Psoas muscle (tissue), 7 donors: ENCODE measurements at regions not wholly inside any gene's neighbourhood (a gene's known extent, or its start where the extent isn't known, plus 50 kb on each side); places are given as distances from the start of the nearest gene placed in this dataset.

ENCODE experiments used
- ATAC-seq, 4 donors: fragments of 200-7000 bp; cut with Tn5 transposase; one replicate each; pipeline ENCODE4 v1.9.1; 2020; ENCODE audit warnings: moderate library complexity in 3 of 4, mild to moderate bottlenecking in 2 of 4
- DNase-seq, 2 donors: peaks; one replicate each; pipeline ENCODE4 v3.0.0-alpha.2; 2020
- H3K27ac ChIP-seq: fragments of 200-600 bp; one replicate; pipeline ENCODE4 v1.8.0; 2022
- H3K27me3 ChIP-seq, 3 donors: fragments of 200-600 bp in 1 of 3; one replicate each; pipeline versions ENCODE4 v1.6.1 to v1.8.0; 2013 to 2022; ENCODE audit warnings: low read length in 2 of 3, mild to moderate bottlenecking in 2 of 3, moderate library complexity in 1 of 3; ENCODE audit not compliant: insufficient read depth in 3 of 3
- H3K36me3 ChIP-seq, 2 donors: fragments of 200-600 bp in 1 of 2; one replicate each; pipeline versions ENCODE4 v1.6.1 to v1.8.0; 2013 to 2022; ENCODE audit warnings: low read depth in 1 of 2, mild to moderate bottlenecking in 1 of 2, moderate library complexity in 1 of 2; ENCODE audit not compliant: insufficient read depth in 1 of 2
- H3K4me1 ChIP-seq: fragments of 200-600 bp; one replicate; pipeline ENCODE4 v1.8.0; 2022
- H3K4me3 ChIP-seq: fragments of 200-600 bp; one replicate; pipeline ENCODE4 v1.8.0; 2022; ENCODE audit warnings: mild to moderate bottlenecking
- H3K9me3 ChIP-seq: fragments of 200-600 bp; one replicate; pipeline ENCODE4 v1.8.0; 2022
- WGBS, 3 donors: extraction: QIAGEN DNeasy Blood & Tissue Kit; methylation state at CpG; one replicate each; pipeline versions ENCODE4 v1.1.6 to v1.1.7; 2013; 5-methylcytosine and 5-hydroxymethylcytosine counted together
- intact Hi-C, 2 donors: fragments of 100-400 bp; cut with DNase I; formaldehyde crosslinking; loops; one replicate each; pipeline versions ENCODE4 v1.11.0 to v1.14.2; 2022
- TF ChIP-seq, protein P1 (sequence below): fragments of 200-600 bp; IDR thresholded peaks from one replicate; pipeline ENCODE4 v1.8.0; 2022; ENCODE audit warnings: antibody characterized with exemption
- donor health status: healthy with polysubstance abuse.
- donor health status: DM: no; HTN: no; CAD: no; lungs with moderate emphysema.
- donor health status: Bipolar disorder and iron deficiency.
- donor health status: healthy.
- donor health status: DM: yes; HTN: yes; CAD: no.
- donor health status: DM: no; HTN: no; CAD: no.
- donor health status: DM: yes; HTN: yes; CAD: no.

- intact Hi-C loops = no loop called here
- no peaks in the 10 kb centered on the region for H3K4me1 ChIP-seq
- no peak for ATAC-seq
Observed at GRCh38 chr11:41666951-41667653, 207.7 kb upstream of the LRRC4C start.

DNA sequence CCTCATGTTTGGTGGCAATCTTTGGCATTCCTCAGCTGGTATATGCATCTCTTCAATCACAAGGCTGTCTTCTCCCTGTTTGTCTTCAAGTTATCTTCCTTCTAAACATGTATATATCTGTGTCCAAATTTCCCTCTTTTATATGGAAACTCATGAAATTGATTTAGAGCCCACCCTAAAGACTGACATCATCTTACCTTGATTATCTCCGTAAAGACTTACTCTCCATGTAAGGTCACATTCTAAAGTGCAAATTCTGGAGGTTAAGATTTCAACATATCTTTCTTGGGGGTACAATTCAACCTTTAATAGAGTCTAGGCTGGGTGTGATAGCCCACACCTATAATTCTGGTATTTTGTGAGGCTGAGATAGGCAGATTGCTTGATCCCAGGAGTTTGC, 215.8 kb upstream of the LRRC4C start:
- DNase-seq (no peak), ATAC-seq (no peak)
- 88 to 89% (median 89%) methylated on average over 1 of the region's 1 CpG for WGBS, 3 donors
- no peaks in the 10 kb centered on the region for H3K9me3 ChIP-seq
- H3K27ac ChIP-seq = no peak overlapping the region
- H3K4me1 ChIP-seq = no peaks in the 10 kb centered on the region
- no peaks in the 10 kb centered on the region for H3K27me3 ChIP-seq
- no peaks in the 10 kb centered on the region for H3K36me3 ChIP-seq
- intact Hi-C loops = no loop called here
- TF ChIP-seq, protein P1, sequence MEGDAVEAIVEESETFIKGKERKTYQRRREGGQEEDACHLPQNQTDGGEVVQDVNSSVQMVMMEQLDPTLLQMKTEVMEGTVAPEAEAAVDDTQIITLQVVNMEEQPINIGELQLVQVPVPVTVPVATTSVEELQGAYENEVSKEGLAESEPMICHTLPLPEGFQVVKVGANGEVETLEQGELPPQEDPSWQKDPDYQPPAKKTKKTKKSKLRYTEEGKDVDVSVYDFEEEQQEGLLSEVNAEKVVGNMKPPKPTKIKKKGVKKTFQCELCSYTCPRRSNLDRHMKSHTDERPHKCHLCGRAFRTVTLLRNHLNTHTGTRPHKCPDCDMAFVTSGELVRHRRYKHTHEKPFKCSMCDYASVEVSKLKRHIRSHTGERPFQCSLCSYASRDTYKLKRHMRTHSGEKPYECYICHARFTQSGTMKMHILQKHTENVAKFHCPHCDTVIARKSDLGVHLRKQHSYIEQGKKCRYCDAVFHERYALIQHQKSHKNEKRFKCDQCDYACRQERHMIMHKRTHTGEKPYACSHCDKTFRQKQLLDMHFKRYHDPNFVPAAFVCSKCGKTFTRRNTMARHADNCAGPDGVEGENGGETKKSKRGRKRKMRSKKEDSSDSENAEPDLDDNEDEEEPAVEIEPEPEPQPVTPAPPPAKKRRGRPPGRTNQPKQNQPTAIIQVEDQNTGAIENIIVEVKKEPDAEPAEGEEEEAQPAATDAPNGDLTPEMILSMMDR = no peak
- H3K4me3 ChIP-seq = no peak overlapping the region

More at GRCh38 chr11:41666951-41667653, 207.7 kb upstream of the LRRC4C start:
- WGBS, 3 donors = 37 to 42% (median 40%) methylated on average over 5 of the region's 5 CpGs
- Histone ChIP-seq H3K4me3 (no peak overlapping the region), H3K27ac (no peak overlapping the region), H3K36me3 (no peaks in the 10 kb centered on the region), H3K27me3 (no peaks in the 10 kb centered on the region), H3K9me3 (no peaks in the 10 kb centered on the region)
- TF ChIP-seq, protein P1 = no peak
- DNase-seq = no peak

DNA sequence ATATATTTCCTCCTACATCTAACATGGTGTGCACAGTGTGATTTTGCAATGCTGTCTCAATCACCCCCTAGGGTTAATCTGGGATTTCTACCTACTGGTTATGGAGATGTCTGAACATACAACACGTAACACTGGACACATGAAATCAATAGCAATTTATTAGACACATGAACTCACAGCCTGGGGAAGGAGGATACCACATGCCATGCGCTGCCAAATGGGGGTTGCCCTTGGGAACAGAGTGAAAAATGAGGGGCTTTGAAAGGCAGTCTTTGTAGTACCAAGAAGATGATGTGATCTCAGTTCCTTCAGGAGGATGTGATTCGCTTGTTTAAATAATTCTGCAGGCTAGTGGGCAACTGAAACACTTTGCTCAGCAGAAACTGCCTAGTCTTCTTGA, 253.6 kb upstream of the LRRC4C start:
- no peak for ATAC-seq
- Histone ChIP-seq H3K4me1 (no peaks in the 10 kb centered on the region), H3K36me3 (no peaks in the 10 kb centered on the region), H3K9me3 (no peaks in the 10 kb centered on the region), H3K27ac (no peak overlapping the region), H3K4me3 (no peak overlapping the region), H3K27me3 (no peaks in the 10 kb centered on the region)
- intact Hi-C loops = no loop called here
- TF ChIP-seq, protein P1 = no peak
- no peak for DNase-seq
- WGBS, 3 donors = 75 to 85% (median 82%) methylated on average over 3 of the region's 3 CpGs

DNA sequence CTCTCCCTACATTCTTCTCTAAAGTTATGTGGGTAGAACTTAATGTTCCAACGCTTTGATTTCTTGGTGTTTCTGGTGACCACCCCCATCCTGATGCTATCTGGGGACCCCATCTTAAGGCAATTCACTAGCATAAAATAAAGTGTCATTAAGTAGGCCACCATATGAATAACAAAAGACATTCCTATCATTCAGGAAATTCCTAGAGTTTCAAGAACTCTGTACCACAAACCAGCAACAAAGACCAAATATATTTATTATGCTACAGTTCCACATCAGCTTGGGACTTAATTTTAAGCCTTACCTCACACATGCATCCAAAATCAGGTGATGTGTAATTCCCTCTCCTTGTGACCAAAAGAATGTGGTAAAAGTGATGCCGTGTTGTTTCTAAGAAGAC, 254.6 kb upstream of the LRRC4C start:
- no peaks in the 10 kb centered on the region for H3K27me3 ChIP-seq
- TF ChIP-seq, protein P1 = no peak
- H3K4me3 ChIP-seq = no peak overlapping the region
- no peak for DNase-seq
- no peaks in the 10 kb centered on the region for H3K4me1 ChIP-seq
- no peaks in the 10 kb centered on the region for H3K36me3 ChIP-seq
- ATAC-seq = no peak
- 79 to 83% (median 82%) methylated on average over 2 of the region's 2 CpGs for WGBS, 3 donors
- H3K27ac ChIP-seq = no peak overlapping the region
- intact Hi-C loops = no loop called here
- H3K9me3 ChIP-seq = no peaks in the 10 kb centered on the region

DNA sequence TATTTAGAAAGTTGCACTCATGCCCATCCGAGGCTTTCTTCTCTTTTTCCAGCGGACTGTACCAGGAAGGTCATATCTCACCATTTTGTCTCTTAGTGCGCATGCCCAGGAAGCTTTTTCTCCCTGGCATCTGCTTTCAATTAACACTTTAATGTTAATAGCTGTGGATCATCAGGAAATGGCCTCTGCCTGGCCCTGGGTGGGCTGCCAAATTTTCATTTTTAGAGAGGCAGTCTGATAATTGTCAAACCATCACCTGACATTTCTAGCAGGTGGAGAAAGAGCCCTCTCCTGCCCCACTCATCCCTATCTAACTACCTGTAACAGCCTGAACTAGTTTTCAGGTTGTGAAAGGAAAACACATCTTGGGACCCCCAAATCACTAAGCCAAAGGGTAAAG, 257.4 kb upstream of the LRRC4C start:
- Histone ChIP-seq H3K27me3 (no peaks in the 10 kb centered on the region), H3K36me3 (no peaks in the 10 kb centered on the region), H3K4me3 (no peak overlapping the region), H3K9me3 (no peaks in the 10 kb centered on the region), H3K4me1 (no peaks in the 10 kb centered on the region), H3K27ac (no peak overlapping the region)
- TF ChIP-seq, protein P1 = no peak
- WGBS, 3 donors = 80 to 87% (median 81%) methylated on average over 3 of the region's 3 CpGs
- intact Hi-C loops = no loop called here
- DNase-seq (no peak), ATAC-seq (no peak)
